SU-DHL-6 (cell line): ENCODE measurements at regions not wholly inside any gene's neighbourhood (a gene's known extent, or its start where the extent isn't known, plus 50 kb on each side); places are given as distances from the start of the nearest gene placed in this dataset.
"Not testable (repeated sequence)": the region's sequence is repeated elsewhere in the genome, so short reads cannot be mapped to it uniquely, and the experiment has no call there.

Experiments used
- H2AFZ ChIP-seq: fragments of 200-600 bp; sonication (generic); 2 replicates; pipeline ENCODE4 v1.6.1; 2014; ENCODE audit warnings: low read depth, mild to moderate bottlenecking, moderate library complexity, mixed read lengths, antibody characterized with exemption, low read length; ENCODE audit not compliant: severe bottlenecking
- H3F3A ChIP-seq: fragments of 200-600 bp; shearing (Covaris generic); 2 replicates; pipeline ENCODE4 v1.6.0; 2016; ENCODE audit warnings: antibody characterized with exemption, mild to moderate bottlenecking; ENCODE audit not compliant: insufficient read depth
- H3K27ac ChIP-seq: fragments of 200-600 bp; sonication (generic); 2 replicates; pipeline ENCODE4 v1.5.1; 2016; ENCODE audit warnings: low read depth, mild to moderate bottlenecking, low read length, moderate library complexity, mixed read lengths
- H3K27me3 ChIP-seq: fragments of 200-600 bp; sonication (generic), shearing (Covaris generic); 2 replicates; pipeline ENCODE4 v1.6.0; 2014; ENCODE audit warnings: mild to moderate bottlenecking, low read length
- H3K36me3 ChIP-seq: fragments of 200-600 bp; sonication (generic); 2 replicates; pipeline ENCODE4 v1.6.1; 2014; ENCODE audit warnings: mild to moderate bottlenecking, low read length, mixed read lengths
- H3K4me2 ChIP-seq: fragments of 300-600, 200-600 bp; shearing (Covaris generic), sonication (generic); 2 replicates; pipeline ENCODE4 v1.6.0; 2014; ENCODE audit warnings: low read length, low read depth, mild to moderate bottlenecking; ENCODE audit not compliant: poor library complexity, severe bottlenecking
- H3K4me3 ChIP-seq: fragments of 200-600 bp; sonication (generic); 2 replicates; pipeline ENCODE4 v1.5.1; 2014; ENCODE audit warnings: antibody characterized with exemption, low read length, mild to moderate bottlenecking, mixed read lengths; ENCODE audit not compliant: insufficient read depth, poor library complexity, severe bottlenecking
- H3K79me2 ChIP-seq: fragments of 200-600 bp; sonication (generic); 2 replicates; pipeline ENCODE4 v1.6.1; 2014; ENCODE audit warnings: mild to moderate bottlenecking, low read length, moderate library complexity; ENCODE audit not compliant: insufficient read depth
- H3K9ac ChIP-seq: fragments of 200-600 bp; sonication (generic); 2 replicates; pipeline ENCODE4 v1.7.0; 2014; ENCODE audit warnings: mild to moderate bottlenecking, low read length
- H3K9me2 ChIP-seq: fragments of 200-600 bp; sonication (generic); replicated peaks from 2 replicates; pipeline ENCODE4 v1.6.1; 2014; ENCODE audit warnings: low read length; ENCODE audit not compliant: insufficient read depth
- H3K9me3 ChIP-seq: fragments of 200-600 bp; sonication (generic); 2 replicates; pipeline ENCODE4 v1.6.1; 2014; ENCODE audit warnings: low read length, mixed read lengths; ENCODE audit not compliant: insufficient read depth
- H4K20me1 ChIP-seq: fragments of 200-600 bp; sonication (generic); 2 replicates; pipeline ENCODE4 v1.6.1; 2014; ENCODE audit warnings: low read depth, mild to moderate bottlenecking, antibody characterized with exemption, low read length, moderate library complexity, mixed read lengths
- CTCF ChIP-seq: fragments of 200-600 bp; sonication (generic); IDR thresholded peaks from one replicate; pipeline ENCODE4 v1.5.1; 2017; ENCODE audit warnings: antibody characterized with exemption, mild to moderate bottlenecking, low read length, moderate library complexity; ENCODE audit not compliant: insufficient read depth, poor library complexity, severe bottlenecking
- EZH2phosphoT487 ChIP-seq: fragments of 200-600 bp; sonication (generic), shearing (Covaris generic); conservative IDR thresholded peaks from 2 replicates; pipeline ENCODE4 v1.6.1; 2018; ENCODE audit warnings: mild to moderate bottlenecking, antibody characterized with exemption, low read length, moderate library complexity, mixed read lengths

- Histone ChIP-seq H3K36me3 (no peaks in the 10 kb centered on the region), H4K20me1 (no peaks in the 10 kb centered on the region; the same call in 1 of the 2 replicates), H3K27ac (no peak overlapping the region), H3K79me2 (no peaks in the 10 kb centered on the region), H3K27me3 (no peaks in the 10 kb centered on the region), H3F3A (no peaks in the 10 kb centered on the region), H3K4me2 (no peak overlapping the region), H3K9me2 (no peaks in the 10 kb centered on the region), H3K9ac (no peak overlapping the region), H3K9me3 (no peaks in the 10 kb centered on the region), H3K4me3 (no peak overlapping the region), H2AFZ (no peak overlapping the region)
- TF ChIP-seq CTCF = no peak
- no peak for TF ChIP-seq EZH2phosphoT487
Observed at GRCh38 chr1:190935925-190936324, 458.3 kb upstream of the BRINP3 start.

GRCh38 chr1:190936337-190936736, 458.7 kb upstream of the BRINP3 start:
- no peak overlapping the region for H3K4me2 ChIP-seq
- no peaks in the 10 kb centered on the region for H3K9me2 ChIP-seq
- H3K4me3 ChIP-seq = no peak overlapping the region
- H3K79me2 ChIP-seq = no peaks in the 10 kb centered on the region
- no peaks in the 10 kb centered on the region for H3F3A ChIP-seq
- H3K9me3 ChIP-seq = no peaks in the 10 kb centered on the region
- H3K27ac ChIP-seq = no peak overlapping the region
- no peak overlapping the region for H3K9ac ChIP-seq
- no peaks in the 10 kb centered on the region for H3K36me3 ChIP-seq
- no peaks in the 10 kb centered on the region for H3K27me3 ChIP-seq
- TF ChIP-seq EZH2phosphoT487 = no peak
- no peak for TF ChIP-seq CTCF
- no peaks in the 10 kb centered on the region; the same call in 1 of the 2 replicates for H4K20me1 ChIP-seq
- H2AFZ ChIP-seq = no peak overlapping the region

- Histone ChIP-seq H3K4me2 (no peak overlapping the region), H3F3A (no peaks in the 10 kb centered on the region), H3K27ac (no peak overlapping the region), H3K9ac (no peak overlapping the region), H3K4me3 (no peak overlapping the region), H3K9me2 (no peaks in the 10 kb centered on the region), H3K79me2 (no peaks in the 10 kb centered on the region), H3K36me3 (no peaks in the 10 kb centered on the region), H2AFZ (no peak overlapping the region), H4K20me1 (no peaks in the 10 kb centered on the region; the same call in 1 of the 2 replicates), H3K9me3 (no peaks in the 10 kb centered on the region), H3K27me3 (no peaks in the 10 kb centered on the region)
- TF ChIP-seq CTCF (no peak), EZH2phosphoT487 (no peak)
Observed at GRCh38 chr1:190940951-190941350, 463.3 kb upstream of the BRINP3 start.

- TF ChIP-seq EZH2phosphoT487 (no peak), CTCF (no peak)
- Histone ChIP-seq H3K9me3 (no peaks in the 10 kb centered on the region), H3K4me3 (no peak overlapping the region), H2AFZ (no peak overlapping the region), H3K27ac (no peak overlapping the region), H3K79me2 (no peaks in the 10 kb centered on the region), H3K36me3 (no peaks in the 10 kb centered on the region), H3K27me3 (no peaks in the 10 kb centered on the region), H3K9me2 (no peaks in the 10 kb centered on the region), H3K9ac (no peak overlapping the region), H4K20me1 (no peaks in the 10 kb centered on the region), H3F3A (no peaks in the 10 kb centered on the region), H3K4me2 (no peak overlapping the region)
Observed at GRCh38 chr1:190942475-190942874, 464.8 kb upstream of the BRINP3 start.

- H3K27me3 ChIP-seq, H3K9me2 ChIP-seq, H3F3A ChIP-seq, H3K27ac ChIP-seq, H3K4me2 ChIP-seq, H3K4me3 ChIP-seq, H3K9me3 ChIP-seq, H2AFZ ChIP-seq, H3K36me3 ChIP-seq, H4K20me1 ChIP-seq, H3K79me2 ChIP-seq, H3K9ac ChIP-seq: not testable (repeated sequence)
Observed at GRCh38 chr1:190943722-190944121, 466.1 kb upstream of the BRINP3 start.
